ENCODE measurements at regions not wholly inside any gene's neighbourhood (a gene's known extent, or its start where the extent isn't known, plus 50 kb on each side); places are given as distances from the start of the nearest gene placed in this dataset.

DNA sequence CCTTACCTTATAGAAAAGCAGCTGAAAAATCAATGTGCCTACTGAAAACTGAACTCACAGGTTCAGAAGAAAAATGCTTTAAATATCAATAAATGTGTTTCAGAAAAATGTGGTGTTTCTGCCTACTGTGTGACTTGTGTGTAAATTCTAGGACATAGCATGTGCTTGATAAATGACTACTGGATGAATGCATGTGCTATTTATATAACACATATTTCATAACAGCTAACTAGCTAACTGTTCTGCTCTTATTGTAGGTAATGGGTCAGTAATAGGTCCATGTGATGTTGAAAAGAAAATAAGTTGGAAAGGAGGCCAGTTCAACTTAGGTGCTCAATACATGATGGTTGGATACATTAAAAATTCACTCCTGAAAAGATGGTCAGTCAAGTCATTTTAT is 993.0 kb upstream of the LCORL start:
- no peaks in the 10 kb centered on the region for H3K27me3 ChIP-seq (ENCODE audit: insufficient read depth, poor library complexity, severe bottlenecking)
- TF ChIP-seq SPI1 (IDR thresholded peaks at IDR 0.05; ENCODE audit: borderline replicate concordance, low read depth) = no peak
- TF ChIP-seq, protein P1, sequence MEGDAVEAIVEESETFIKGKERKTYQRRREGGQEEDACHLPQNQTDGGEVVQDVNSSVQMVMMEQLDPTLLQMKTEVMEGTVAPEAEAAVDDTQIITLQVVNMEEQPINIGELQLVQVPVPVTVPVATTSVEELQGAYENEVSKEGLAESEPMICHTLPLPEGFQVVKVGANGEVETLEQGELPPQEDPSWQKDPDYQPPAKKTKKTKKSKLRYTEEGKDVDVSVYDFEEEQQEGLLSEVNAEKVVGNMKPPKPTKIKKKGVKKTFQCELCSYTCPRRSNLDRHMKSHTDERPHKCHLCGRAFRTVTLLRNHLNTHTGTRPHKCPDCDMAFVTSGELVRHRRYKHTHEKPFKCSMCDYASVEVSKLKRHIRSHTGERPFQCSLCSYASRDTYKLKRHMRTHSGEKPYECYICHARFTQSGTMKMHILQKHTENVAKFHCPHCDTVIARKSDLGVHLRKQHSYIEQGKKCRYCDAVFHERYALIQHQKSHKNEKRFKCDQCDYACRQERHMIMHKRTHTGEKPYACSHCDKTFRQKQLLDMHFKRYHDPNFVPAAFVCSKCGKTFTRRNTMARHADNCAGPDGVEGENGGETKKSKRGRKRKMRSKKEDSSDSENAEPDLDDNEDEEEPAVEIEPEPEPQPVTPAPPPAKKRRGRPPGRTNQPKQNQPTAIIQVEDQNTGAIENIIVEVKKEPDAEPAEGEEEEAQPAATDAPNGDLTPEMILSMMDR (IDR thresholded peaks at IDR 0.05; ENCODE audit: insufficient read depth, low read length) = no peak
- no peak overlapping the region for H3K27ac ChIP-seq (replicated peaks)
- DNase-seq (ENCODE audit: low read depth in 1 of 2, low spot score in 1 of 2) = no peak
- no peak overlapping the region for H3K4me3 ChIP-seq (replicated peaks; ENCODE audit: insufficient read depth, low read length)

DNA sequence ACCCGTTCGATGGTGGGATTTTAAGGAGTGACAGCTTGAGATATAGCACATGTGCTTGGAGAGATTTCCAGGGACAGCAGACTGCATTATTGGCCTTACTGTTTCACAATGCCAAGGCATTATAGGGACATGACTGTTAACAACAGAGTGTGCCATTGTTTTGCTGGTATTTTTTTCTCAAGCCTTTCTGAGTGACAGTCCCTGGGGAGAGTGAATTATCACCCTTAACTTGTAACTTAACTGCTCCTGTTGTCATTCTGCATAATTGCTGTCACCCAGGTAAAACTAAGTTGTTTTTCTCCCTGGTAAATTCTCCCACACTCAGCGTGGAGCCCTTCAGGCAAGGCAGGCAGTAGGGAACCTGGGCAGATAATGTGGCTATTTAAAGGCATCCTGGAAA is 989.2 kb upstream of the LCORL start:
- no peak for TF ChIP-seq GABPA (IDR thresholded peaks at IDR 0.05; ENCODE audit: low read depth)
- TF ChIP-seq SPI1 (IDR thresholded peaks at IDR 0.05; ENCODE audit: borderline replicate concordance, low read depth) = no peak
- TF ChIP-seq, protein P1 (IDR thresholded peaks at IDR 0.05; ENCODE audit: insufficient read depth, low read length) = no peak
- TF ChIP-seq POLR2AphosphoS5 (IDR thresholded peaks at IDR 0.05; ENCODE audit: low read depth) = no peak
- TF ChIP-seq, protein P2, sequence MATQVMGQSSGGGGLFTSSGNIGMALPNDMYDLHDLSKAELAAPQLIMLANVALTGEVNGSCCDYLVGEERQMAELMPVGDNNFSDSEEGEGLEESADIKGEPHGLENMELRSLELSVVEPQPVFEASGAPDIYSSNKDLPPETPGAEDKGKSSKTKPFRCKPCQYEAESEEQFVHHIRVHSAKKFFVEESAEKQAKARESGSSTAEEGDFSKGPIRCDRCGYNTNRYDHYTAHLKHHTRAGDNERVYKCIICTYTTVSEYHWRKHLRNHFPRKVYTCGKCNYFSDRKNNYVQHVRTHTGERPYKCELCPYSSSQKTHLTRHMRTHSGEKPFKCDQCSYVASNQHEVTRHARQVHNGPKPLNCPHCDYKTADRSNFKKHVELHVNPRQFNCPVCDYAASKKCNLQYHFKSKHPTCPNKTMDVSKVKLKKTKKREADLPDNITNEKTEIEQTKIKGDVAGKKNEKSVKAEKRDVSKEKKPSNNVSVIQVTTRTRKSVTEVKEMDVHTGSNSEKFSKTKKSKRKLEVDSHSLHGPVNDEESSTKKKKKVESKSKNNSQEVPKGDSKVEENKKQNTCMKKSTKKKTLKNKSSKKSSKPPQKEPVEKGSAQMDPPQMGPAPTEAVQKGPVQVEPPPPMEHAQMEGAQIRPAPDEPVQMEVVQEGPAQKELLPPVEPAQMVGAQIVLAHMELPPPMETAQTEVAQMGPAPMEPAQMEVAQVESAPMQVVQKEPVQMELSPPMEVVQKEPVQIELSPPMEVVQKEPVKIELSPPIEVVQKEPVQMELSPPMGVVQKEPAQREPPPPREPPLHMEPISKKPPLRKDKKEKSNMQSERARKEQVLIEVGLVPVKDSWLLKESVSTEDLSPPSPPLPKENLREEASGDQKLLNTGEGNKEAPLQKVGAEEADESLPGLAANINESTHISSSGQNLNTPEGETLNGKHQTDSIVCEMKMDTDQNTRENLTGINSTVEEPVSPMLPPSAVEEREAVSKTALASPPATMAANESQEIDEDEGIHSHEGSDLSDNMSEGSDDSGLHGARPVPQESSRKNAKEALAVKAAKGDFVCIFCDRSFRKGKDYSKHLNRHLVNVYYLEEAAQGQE (IDR thresholded peaks at IDR 0.05; ENCODE audit: insufficient replicate concordance, low read depth) = no peak
- Histone ChIP-seq H3K27me3 (ENCODE audit: insufficient read depth, poor library complexity, severe bottlenecking) (no peaks in the 10 kb centered on the region), H3K27ac (replicated peaks) (no peak overlapping the region), H3K4me3 (replicated peaks; ENCODE audit: insufficient read depth, low read length) (no peak overlapping the region)
- DNase-seq (ENCODE audit: low read depth in 1 of 2, low spot score in 1 of 2) = no peak

DNA sequence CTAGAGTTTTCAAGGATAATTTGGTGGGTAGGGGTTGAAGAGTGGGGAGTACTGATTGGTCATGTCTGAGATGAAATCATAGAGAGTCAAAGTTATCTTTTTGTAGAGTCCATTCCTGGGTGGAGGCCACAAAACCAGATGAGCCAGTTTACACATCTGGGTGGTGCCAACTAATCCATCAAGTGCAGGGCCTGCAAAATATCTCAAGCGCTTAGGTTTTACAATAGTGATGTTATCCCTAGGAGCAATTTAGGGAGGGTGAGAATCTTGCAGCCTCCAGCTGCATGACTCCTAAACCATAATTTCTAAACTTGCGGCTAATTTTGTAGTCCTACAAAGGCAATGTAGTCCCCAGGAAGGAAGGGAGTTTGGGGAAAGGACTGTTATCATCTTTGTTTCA is 988.3 kb upstream of the LCORL start:
- TF ChIP-seq POLR2AphosphoS5 (IDR thresholded peaks at IDR 0.05; ENCODE audit: low read depth) = no peak
- no peak for TF ChIP-seq SPI1 (IDR thresholded peaks at IDR 0.05; ENCODE audit: borderline replicate concordance, low read depth)
- TF ChIP-seq GABPA (IDR thresholded peaks at IDR 0.05; ENCODE audit: low read depth) = no peak
- TF ChIP-seq, protein P1 (IDR thresholded peaks at IDR 0.05; ENCODE audit: insufficient read depth, low read length) = no peak
- TF ChIP-seq, protein P2 (IDR thresholded peaks at IDR 0.05; ENCODE audit: insufficient replicate concordance, low read depth) = no peak
- DNase-seq (ENCODE audit: low read depth in 1 of 2, low spot score in 1 of 2) = no peak
- H3K27me3 ChIP-seq (ENCODE audit: insufficient read depth, poor library complexity, severe bottlenecking) = no peaks in the 10 kb centered on the region

DNA sequence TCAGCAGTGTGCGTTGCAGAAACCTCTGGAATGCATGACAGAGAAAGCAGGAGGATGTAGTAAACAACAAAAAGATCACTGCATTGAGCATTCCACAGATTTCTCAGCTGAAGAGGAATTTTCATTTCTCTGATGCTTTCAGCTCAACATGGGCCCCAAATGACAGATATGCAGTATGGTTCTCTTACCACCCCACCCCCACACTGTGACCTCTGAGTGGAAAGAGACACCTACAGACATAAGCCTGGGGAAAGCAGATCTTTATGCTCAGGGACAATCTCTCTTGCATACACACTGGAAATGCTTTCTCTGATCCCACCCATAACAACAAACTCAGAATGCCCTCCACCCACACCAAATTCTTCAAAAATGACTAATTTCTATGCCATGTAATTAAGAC is 983.7 kb upstream of the LCORL start:
- Histone ChIP-seq H3K4me3 (replicated peaks; ENCODE audit: insufficient read depth, low read length) (no peak overlapping the region), H3K27me3 (ENCODE audit: insufficient read depth, poor library complexity, severe bottlenecking) (no peaks in the 10 kb centered on the region), H3K27ac (replicated peaks) (no peak overlapping the region)
- no peak for TF ChIP-seq SPI1 (IDR thresholded peaks at IDR 0.05; ENCODE audit: borderline replicate concordance, low read depth)
- TF ChIP-seq, protein P2 (IDR thresholded peaks at IDR 0.05; ENCODE audit: insufficient replicate concordance, low read depth) = no peak
- TF ChIP-seq POLR2AphosphoS5 (IDR thresholded peaks at IDR 0.05; ENCODE audit: low read depth) = no peak
- TF ChIP-seq, protein P1 (IDR thresholded peaks at IDR 0.05; ENCODE audit: insufficient read depth, low read length) = no peak
- no peak for TF ChIP-seq GABPA (IDR thresholded peaks at IDR 0.05; ENCODE audit: low read depth)
- no peak for DNase-seq (ENCODE audit: low read depth in 1 of 2, low spot score in 1 of 2)

More for the DNA sequence above, 988.3 kb upstream of the LCORL start:
- H3K27ac ChIP-seq (replicated peaks) = no peak overlapping the region
- no peak overlapping the region for H3K4me3 ChIP-seq (replicated peaks; ENCODE audit: insufficient read depth, low read length)

All from HL-60 (cell line).